ENCODE measurements at regions not wholly inside any gene's neighbourhood (a gene's known extent, or its start where the extent isn't known, plus 50 kb on each side); places are given as distances from the start of the nearest gene placed in this dataset.

DNA sequence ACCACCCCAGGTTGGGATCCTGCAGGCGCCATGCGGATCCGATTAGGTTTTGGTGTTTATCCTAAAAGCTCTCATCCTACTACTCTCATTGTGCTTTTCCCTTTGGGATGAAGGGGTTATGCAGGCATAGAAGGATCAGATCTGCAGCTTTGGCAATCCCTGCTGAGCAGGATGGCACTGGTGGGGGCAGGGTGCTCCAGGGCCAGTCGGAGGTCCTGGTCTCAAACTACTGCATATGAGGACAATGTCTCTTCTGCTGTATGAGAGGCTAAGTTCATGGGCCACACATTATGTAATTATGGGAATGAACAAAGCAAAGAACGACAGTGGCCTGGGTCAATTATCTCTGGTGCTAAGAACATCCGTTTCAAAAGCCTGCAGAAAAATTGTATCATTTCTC is 334.2 kb downstream of the IRX1 start:
- Mint-ChIP-seq H3K4me3 (no peak overlapping the region), H3K36me3 (no peaks in the 10 kb centered on the region), H3K9me3 (peaks cover 7% of the 10 kb centered on the region), H3K27ac (no peak overlapping the region), H3K4me1 (peaks cover 7% of the 10 kb centered on the region), H3K27me3 (ENCODE audit: low read depth) (peaks cover 2% of the 10 kb centered on the region)
- TF ChIP-seq, protein P1, sequence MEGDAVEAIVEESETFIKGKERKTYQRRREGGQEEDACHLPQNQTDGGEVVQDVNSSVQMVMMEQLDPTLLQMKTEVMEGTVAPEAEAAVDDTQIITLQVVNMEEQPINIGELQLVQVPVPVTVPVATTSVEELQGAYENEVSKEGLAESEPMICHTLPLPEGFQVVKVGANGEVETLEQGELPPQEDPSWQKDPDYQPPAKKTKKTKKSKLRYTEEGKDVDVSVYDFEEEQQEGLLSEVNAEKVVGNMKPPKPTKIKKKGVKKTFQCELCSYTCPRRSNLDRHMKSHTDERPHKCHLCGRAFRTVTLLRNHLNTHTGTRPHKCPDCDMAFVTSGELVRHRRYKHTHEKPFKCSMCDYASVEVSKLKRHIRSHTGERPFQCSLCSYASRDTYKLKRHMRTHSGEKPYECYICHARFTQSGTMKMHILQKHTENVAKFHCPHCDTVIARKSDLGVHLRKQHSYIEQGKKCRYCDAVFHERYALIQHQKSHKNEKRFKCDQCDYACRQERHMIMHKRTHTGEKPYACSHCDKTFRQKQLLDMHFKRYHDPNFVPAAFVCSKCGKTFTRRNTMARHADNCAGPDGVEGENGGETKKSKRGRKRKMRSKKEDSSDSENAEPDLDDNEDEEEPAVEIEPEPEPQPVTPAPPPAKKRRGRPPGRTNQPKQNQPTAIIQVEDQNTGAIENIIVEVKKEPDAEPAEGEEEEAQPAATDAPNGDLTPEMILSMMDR (IDR thresholded peaks at IDR 0.05; ENCODE audit: unreplicated experiment): no peak
- no peak for DNase-seq (ENCODE audit: low spot score in 2 of 2, unreplicated experiment in 2 of 2)

DNA sequence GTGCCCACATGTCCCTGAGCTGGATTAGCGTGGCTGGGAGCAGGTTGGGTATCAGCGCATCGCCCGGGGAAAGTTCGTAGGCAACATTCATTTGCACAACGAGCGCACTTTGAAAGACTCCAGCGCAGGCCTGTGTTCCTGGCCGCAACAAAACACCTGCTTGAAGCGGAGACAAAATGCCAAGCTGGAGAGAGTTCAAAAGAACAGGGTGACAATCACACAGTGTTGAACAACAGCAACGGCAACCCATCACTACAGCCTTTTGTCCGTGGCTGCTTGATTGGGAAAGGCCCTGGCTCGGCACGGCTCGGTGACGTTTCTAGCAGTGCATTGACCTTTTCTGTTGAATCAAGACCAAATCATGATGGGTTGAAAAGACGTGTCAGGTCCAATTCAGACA is 336.3 kb downstream of the IRX1 start:
- Mint-ChIP-seq H3K27ac (no peak overlapping the region), H3K4me1 (no peaks in the 10 kb centered on the region), H3K9me3 (peaks cover 16% of the 10 kb centered on the region), H3K36me3 (no peaks in the 10 kb centered on the region), H3K4me3 (no peak overlapping the region), H3K27me3 (ENCODE audit: low read depth) (peaks cover 2% of the 10 kb centered on the region)
- TF ChIP-seq, protein P1 (IDR thresholded peaks at IDR 0.05; ENCODE audit: unreplicated experiment): no peak
- DNase-seq (ENCODE audit: low spot score in 2 of 2, unreplicated experiment in 2 of 2): no peak

GRCh38 chr5:3933536-3933935 is 337.9 kb downstream of the IRX1 start:
- TF ChIP-seq, protein P1 (IDR thresholded peaks at IDR 0.05; ENCODE audit: unreplicated experiment): no peak
- H3K9me3 Mint-ChIP-seq: peaks cover 22% of the 10 kb centered on the region
- H3K27me3 Mint-ChIP-seq (ENCODE audit: low read depth): no peaks in the 10 kb centered on the region
- H3K4me1 Mint-ChIP-seq: no peaks in the 10 kb centered on the region
- H3K36me3 Mint-ChIP-seq: peaks cover 2% of the 10 kb centered on the region
- no peak for DNase-seq (ENCODE audit: low spot score in 2 of 2, unreplicated experiment in 2 of 2)
- H3K4me3 Mint-ChIP-seq: no peak overlapping the region
- no peak overlapping the region for H3K27ac Mint-ChIP-seq

DNA sequence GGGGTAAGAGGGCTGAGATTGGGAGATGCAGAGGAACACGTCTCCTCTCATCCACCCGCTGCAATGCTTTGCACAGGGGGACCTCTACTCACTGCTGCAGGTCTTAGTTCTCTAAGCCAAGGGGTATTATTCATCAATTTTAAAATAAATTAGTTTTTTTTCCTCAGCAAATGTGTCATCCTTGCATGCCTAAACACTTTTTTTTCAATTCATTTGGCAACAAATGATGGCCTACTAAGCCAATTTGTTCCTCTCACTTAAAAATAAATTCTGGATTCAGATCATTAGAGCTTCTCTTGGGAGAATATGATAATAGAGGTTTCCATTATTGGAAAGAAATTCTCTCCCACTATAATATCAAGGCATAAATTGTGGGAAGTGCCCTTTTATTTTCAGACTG is 338.3 kb downstream of the IRX1 start:
- H3K27ac Mint-ChIP-seq: no peak overlapping the region
- TF ChIP-seq, protein P1 (IDR thresholded peaks at IDR 0.05; ENCODE audit: unreplicated experiment): no peak
- H3K36me3 Mint-ChIP-seq: peaks cover 2% of the 10 kb centered on the region

GRCh38 chr5:3943859-3944258 is 348.2 kb downstream of the IRX1 start:
- Mint-ChIP-seq H3K9me3 (peaks cover 18% of the 10 kb centered on the region), H3K4me3 (no peak overlapping the region), H3K27ac (no peak overlapping the region), H3K36me3 (no peaks in the 10 kb centered on the region), H3K4me1 (no peaks in the 10 kb centered on the region), H3K27me3 (ENCODE audit: low read depth) (no peaks in the 10 kb centered on the region)
- TF ChIP-seq, protein P1 (IDR thresholded peaks at IDR 0.05; ENCODE audit: unreplicated experiment): no peak
- no peak for DNase-seq (ENCODE audit: low spot score in 2 of 2, unreplicated experiment in 2 of 2)

More for the DNA sequence above, 338.3 kb downstream of the IRX1 start:
- H3K27me3 Mint-ChIP-seq (ENCODE audit: low read depth): no peaks in the 10 kb centered on the region
- no peaks in the 10 kb centered on the region for H3K4me1 Mint-ChIP-seq
- no peak for DNase-seq (ENCODE audit: low spot score in 2 of 2, unreplicated experiment in 2 of 2)
- peaks cover 24% of the 10 kb centered on the region for H3K9me3 Mint-ChIP-seq
- no peak overlapping the region for H3K4me3 Mint-ChIP-seq

DNA sequence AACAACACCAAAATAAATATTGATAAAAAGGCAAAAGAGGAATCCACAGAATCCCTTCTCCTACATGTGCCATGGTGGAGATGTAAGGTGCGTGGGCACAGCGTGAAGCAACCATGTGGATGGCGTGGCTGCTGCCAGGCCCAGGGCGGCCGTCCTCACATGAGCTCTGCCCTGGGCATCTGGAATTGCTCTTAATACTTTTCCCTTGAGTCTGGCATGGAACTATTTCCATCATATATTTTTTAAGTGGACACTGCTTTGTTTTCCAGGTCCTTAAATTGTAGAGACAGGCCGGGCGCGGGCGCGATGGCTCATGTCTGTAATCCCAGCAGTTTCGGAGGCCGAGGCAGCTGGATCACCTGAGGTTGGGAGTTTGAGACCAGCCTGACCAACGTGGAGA is 349.3 kb downstream of the IRX1 start:
- TF ChIP-seq, protein P1 (IDR thresholded peaks at IDR 0.05; ENCODE audit: unreplicated experiment): no peak
- H3K36me3 Mint-ChIP-seq: no peaks in the 10 kb centered on the region
- no peak overlapping the region for H3K4me3 Mint-ChIP-seq
- H3K27me3 Mint-ChIP-seq (ENCODE audit: low read depth): no peaks in the 10 kb centered on the region
- H3K4me1 Mint-ChIP-seq: no peaks in the 10 kb centered on the region
- no peak for DNase-seq (ENCODE audit: low spot score in 2 of 2, unreplicated experiment in 2 of 2)
- H3K9me3 Mint-ChIP-seq: peaks cover 16% of the 10 kb centered on the region
- no peak overlapping the region for H3K27ac Mint-ChIP-seq
